Activated CD8-positive, alpha-beta T cell treated with anti-CD3 and anti-CD28 coated beads, Interleukin-2, amount 10 ng/mL, durations not matched to agents 7 days and 5 days (primary cell): ENCODE measurements at regions not wholly inside any gene's neighbourhood (a gene's known extent, or its start where the extent isn't known, plus 50 kb on each side); places are given as distances from the start of the nearest gene placed in this dataset.

Experiments
- ATAC-seq: fragments of 150-1000 bp; cut with Tn5 transposase; one replicate; pipeline ENCODE4 v1.10.0; 2021; ENCODE audit warnings: moderate library complexity
- CTCF ChIA-PET: fragments of 350-600 bp; sonication (Branson Sonifier 250); formaldehyde crosslinking; loops from one replicate; lab custom pipeline; 2021; ENCODE audit warnings: antibody characterized with exemption; lab: Charles Lee
- POLR2A ChIA-PET: fragments of 350-600 bp; sonication (Branson Sonifier 250); formaldehyde crosslinking; loops from one replicate; lab custom pipeline; 2021; ENCODE audit warnings: antibody characterized with exemption; lab: Charles Lee
- DNase-seq: peaks from one replicate; pipeline ENCODE4 v3.0.0-alpha.2; 2020
- H3K27ac Mint-ChIP-seq: one replicate; pipeline ENCODE4 v1.8.0; 2021; ENCODE audit warnings: mild to moderate bottlenecking, mixed read lengths
- H3K27me3 Mint-ChIP-seq: one replicate; pipeline ENCODE4 v1.8.0; 2021; ENCODE audit warnings: low read depth, mixed read lengths
- H3K36me3 Mint-ChIP-seq: one replicate; pipeline ENCODE4 v1.8.0; 2021; ENCODE audit warnings: low read depth, mixed read lengths
- H3K4me1 Mint-ChIP-seq: one replicate; pipeline ENCODE4 v1.8.0; 2021; ENCODE audit warnings: low read depth, mixed read lengths
- H3K4me3 Mint-ChIP-seq: one replicate; pipeline ENCODE4 v1.8.0; 2021; ENCODE audit warnings: mild to moderate bottlenecking, mixed read lengths
- H3K9me3 Mint-ChIP-seq: one replicate; pipeline ENCODE4 v1.8.0; 2022; ENCODE audit warnings: mixed read lengths; ENCODE audit not compliant: insufficient read depth

- ATAC-seq (no peak), DNase-seq (no peak)
- no peaks in the 10 kb centered on the region for H3K27me3 Mint-ChIP-seq
Observed at GRCh38 chr7:81887098-81888090, 117.5 kb upstream of the HGF start.

GRCh38 chr7:81886211-81886764 is 116.4 kb upstream of the HGF start:
- Mint-ChIP-seq H3K36me3 (no peaks in the 10 kb centered on the region), H3K9me3 (peaks cover 4% of the 10 kb centered on the region), H3K27me3 (no peaks in the 10 kb centered on the region), H3K27ac (no peak overlapping the region), H3K4me3 (no peak overlapping the region), H3K4me1 (no peaks in the 10 kb centered on the region)
- CTCF ChIA-PET, result no interaction called here
- ATAC-seq, result no peak
- no peak for DNase-seq
- POLR2A ChIA-PET, result no interaction called here

More at GRCh38 chr7:81887098-81888090, 117.5 kb upstream of the HGF start:
- no peaks in the 10 kb centered on the region for H3K4me1 Mint-ChIP-seq
- ChIA-PET CTCF (no interaction called here), POLR2A (no interaction called here)
- no peak overlapping the region for H3K27ac Mint-ChIP-seq
- H3K9me3 Mint-ChIP-seq, result no peaks in the 10 kb centered on the region
- no peaks in the 10 kb centered on the region for H3K36me3 Mint-ChIP-seq
- H3K4me3 Mint-ChIP-seq, result no peak overlapping the region

DNA sequence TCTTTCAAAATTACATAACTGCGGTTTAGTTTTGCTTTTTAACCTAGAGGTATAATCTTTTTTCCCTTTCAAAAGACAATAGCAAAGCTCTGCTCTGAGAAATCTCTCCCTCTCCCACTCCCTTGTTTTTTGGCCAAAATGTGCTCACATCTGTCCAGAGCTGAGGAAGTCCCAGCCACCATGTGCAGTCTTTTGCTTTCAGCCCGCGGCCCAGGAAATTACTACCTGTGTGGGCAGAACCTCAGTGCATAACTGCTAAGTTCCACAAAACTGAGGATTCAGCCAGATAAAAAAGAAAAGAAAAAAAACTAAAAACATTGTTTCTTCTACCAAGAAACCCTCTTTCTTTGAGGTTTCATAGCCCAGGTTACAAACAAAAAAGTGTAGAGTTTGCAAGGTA is 115.0 kb upstream of the HGF start:
- DNase-seq (no peak), ATAC-seq (no peak)
- Mint-ChIP-seq H3K36me3 (no peaks in the 10 kb centered on the region), H3K4me1 (no peaks in the 10 kb centered on the region), H3K27me3 (no peaks in the 10 kb centered on the region), H3K27ac (no peak overlapping the region), H3K4me3 (no peak overlapping the region), H3K9me3 (peaks cover 4% of the 10 kb centered on the region)
- POLR2A ChIA-PET, result no interaction called here
- CTCF ChIA-PET, result no interaction called here

GRCh38 chr7:81883801-81884393 is 114.0 kb upstream of the HGF start:
- Mint-ChIP-seq H3K9me3 (peaks cover 4% of the 10 kb centered on the region), H3K36me3 (no peaks in the 10 kb centered on the region), H3K27ac (no peak overlapping the region), H3K4me3 (no peak overlapping the region), H3K4me1 (no peaks in the 10 kb centered on the region), H3K27me3 (no peaks in the 10 kb centered on the region)
- ATAC-seq, result no peak
- POLR2A ChIA-PET, result no interaction called here
- DNase-seq, result no peak
- CTCF ChIA-PET, result no interaction called here

- Mint-ChIP-seq H3K9me3 (peaks cover 4% of the 10 kb centered on the region), H3K27ac (no peak overlapping the region), H3K4me1 (no peaks in the 10 kb centered on the region), H3K36me3 (no peaks in the 10 kb centered on the region), H3K27me3 (no peaks in the 10 kb centered on the region), H3K4me3 (no peak overlapping the region)
- ChIA-PET CTCF (no interaction called here), POLR2A (no interaction called here)
- DNase-seq, result no peak
- no peak for ATAC-seq
Observed at GRCh38 chr7:81882086-81882485, 112.2 kb upstream of the HGF start.

GRCh38 chr7:81877890-81878289 is 108.0 kb upstream of the HGF start:
- Mint-ChIP-seq H3K9me3 (peaks cover 4% of the 10 kb centered on the region), H3K4me1 (no peaks in the 10 kb centered on the region)
- CTCF ChIA-PET, result no interaction called here

DNA sequence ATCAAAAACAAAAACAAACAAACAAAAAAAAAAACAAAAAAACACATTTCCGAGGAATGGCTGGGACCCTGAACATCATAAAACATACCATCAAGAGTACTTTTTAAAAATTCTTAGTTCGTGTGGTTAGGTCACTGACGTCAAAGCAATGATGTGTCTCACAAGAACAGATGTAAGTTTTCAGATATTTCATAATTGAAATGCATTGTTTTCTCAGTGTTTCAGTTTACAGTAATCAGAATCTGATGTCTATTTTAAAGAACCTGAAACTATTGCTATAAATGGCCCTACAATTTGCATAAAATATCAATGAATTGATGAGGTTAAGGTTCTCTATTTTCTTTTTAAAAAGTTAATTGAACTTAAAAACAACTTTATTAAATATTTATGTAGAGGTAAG is 103.7 kb upstream of the HGF start:
- ATAC-seq (no peak), DNase-seq (no peak)
- Mint-ChIP-seq H3K4me3 (no peak overlapping the region), H3K27ac (no peak overlapping the region), H3K36me3 (no peaks in the 10 kb centered on the region), H3K9me3 (no peaks in the 10 kb centered on the region), H3K4me1 (no peaks in the 10 kb centered on the region), H3K27me3 (no peaks in the 10 kb centered on the region)
- ChIA-PET CTCF (no interaction called here), POLR2A (no interaction called here)

More at GRCh38 chr7:81877890-81878289, 108.0 kb upstream of the HGF start:
- H3K36me3 Mint-ChIP-seq, result no peaks in the 10 kb centered on the region
- DNase-seq (no peak), ATAC-seq (no peak)
- POLR2A ChIA-PET, result no interaction called here
- no peak overlapping the region for H3K4me3 Mint-ChIP-seq
- H3K27ac Mint-ChIP-seq, result no peak overlapping the region
- no peaks in the 10 kb centered on the region for H3K27me3 Mint-ChIP-seq

DNA sequence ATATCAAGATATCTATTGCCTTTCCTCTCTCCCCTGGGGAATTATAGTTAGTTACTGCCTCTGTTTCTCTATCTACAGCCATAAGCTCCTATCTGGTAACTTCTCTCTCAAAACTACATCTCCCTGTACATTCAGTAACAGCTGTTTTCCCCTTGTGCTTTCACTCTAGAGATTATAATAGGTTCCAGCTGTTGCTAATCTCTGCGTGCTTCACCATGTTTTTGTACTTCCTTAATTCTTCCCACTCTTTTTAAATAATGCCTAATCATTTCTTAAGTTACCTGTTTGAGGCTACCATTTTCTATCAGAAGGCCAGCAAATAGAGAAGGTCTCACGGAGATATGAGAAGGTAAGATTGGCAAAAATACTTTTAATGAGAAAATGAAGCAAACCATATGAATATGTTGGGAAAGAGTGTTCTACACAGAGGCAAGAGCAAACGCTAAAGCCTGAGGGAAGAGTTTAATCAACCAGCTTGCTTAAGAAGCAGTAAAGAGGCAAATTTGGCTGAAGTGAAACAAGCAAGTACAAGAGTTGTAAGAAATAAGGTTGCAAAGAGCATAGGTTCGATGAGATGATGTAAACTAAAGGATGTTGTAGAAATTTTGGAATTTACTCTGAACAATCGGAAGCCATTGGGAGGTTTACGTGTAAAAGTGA is 101.9 kb upstream of the HGF start:
- no peak for ATAC-seq
- Mint-ChIP-seq H3K27ac (no peak overlapping the region), H3K36me3 (no peaks in the 10 kb centered on the region), H3K9me3 (no peaks in the 10 kb centered on the region), H3K4me1 (no peaks in the 10 kb centered on the region), H3K4me3 (no peak overlapping the region), H3K27me3 (no peaks in the 10 kb centered on the region)
- no peak for DNase-seq
- CTCF ChIA-PET, result no interaction called here
- POLR2A ChIA-PET, result no interaction called here

- H3K36me3 Mint-ChIP-seq, result no peaks in the 10 kb centered on the region
Observed at GRCh38 chr7:81870608-81871007, 100.8 kb upstream of the HGF start.

DNA sequence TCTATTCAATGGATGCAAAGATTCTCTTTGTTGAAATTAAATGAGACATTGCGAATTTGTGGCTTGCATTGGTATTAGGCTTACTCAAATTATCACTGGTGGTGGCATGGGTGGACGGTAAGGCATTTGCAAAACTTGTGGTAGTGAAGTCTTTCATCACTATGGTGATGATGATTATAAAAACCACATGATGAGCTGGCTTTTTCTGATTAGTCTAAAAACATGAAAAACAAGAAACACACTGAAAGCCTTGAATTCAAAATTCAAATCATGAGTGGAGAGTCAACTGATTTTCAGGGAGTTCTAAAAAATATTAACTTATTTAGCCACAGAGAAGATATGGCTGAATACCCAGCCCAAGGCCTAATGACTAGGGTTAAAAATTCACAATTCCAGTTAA is 99.8 kb upstream of the HGF start:
- Mint-ChIP-seq H3K4me1 (no peaks in the 10 kb centered on the region), H3K27ac (no peak overlapping the region), H3K4me3 (no peak overlapping the region), H3K27me3 (no peaks in the 10 kb centered on the region), H3K36me3 (no peaks in the 10 kb centered on the region), H3K9me3 (peaks cover 5% of the 10 kb centered on the region)
- ChIA-PET CTCF (no interaction called here), POLR2A (no interaction called here)
- DNase-seq (no peak), ATAC-seq (no peak)

More at GRCh38 chr7:81870608-81871007, 100.8 kb upstream of the HGF start:
- DNase-seq (no peak), ATAC-seq (no peak)
- no peak overlapping the region for H3K4me3 Mint-ChIP-seq
- H3K27ac Mint-ChIP-seq, result no peak overlapping the region
- H3K4me1 Mint-ChIP-seq, result no peaks in the 10 kb centered on the region
- no peaks in the 10 kb centered on the region for H3K27me3 Mint-ChIP-seq
- ChIA-PET CTCF (no interaction called here), POLR2A (no interaction called here)
- peaks cover 5% of the 10 kb centered on the region for H3K9me3 Mint-ChIP-seq

- ATAC-seq, result no peak
- CTCF ChIA-PET, result no interaction called here
Observed at GRCh38 chr7:81865754-81866153, 95.9 kb upstream of the HGF start.

DNA sequence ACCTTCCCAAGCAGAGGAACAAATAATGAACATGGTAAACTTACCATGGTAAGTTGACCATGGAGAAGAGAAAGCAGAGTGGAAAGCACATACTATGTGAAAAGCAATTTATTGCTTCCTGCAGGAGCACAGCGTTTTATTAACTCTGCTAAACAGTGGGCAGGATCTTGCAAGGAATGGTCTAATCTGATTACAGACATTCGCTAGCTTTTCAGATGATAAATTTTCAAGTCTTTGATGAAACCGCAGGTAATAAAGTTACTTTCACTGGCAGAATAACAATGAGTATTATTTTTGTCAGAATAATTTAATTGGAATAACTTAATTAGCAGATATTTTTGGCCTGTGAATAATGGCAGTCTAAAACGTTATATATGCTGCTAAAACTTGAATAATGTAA is 89.6 kb upstream of the HGF start:
- DNase-seq (no peak), ATAC-seq (no peak)
- H3K4me1 Mint-ChIP-seq, result no peaks in the 10 kb centered on the region
- H3K9me3 Mint-ChIP-seq, result peaks cover 3% of the 10 kb centered on the region
- ChIA-PET POLR2A (no interaction called here), CTCF (no interaction called here)
- no peak overlapping the region for H3K4me3 Mint-ChIP-seq
- H3K27ac Mint-ChIP-seq, result no peak overlapping the region
- no peaks in the 10 kb centered on the region for H3K27me3 Mint-ChIP-seq
- no peaks in the 10 kb centered on the region for H3K36me3 Mint-ChIP-seq

More at GRCh38 chr7:81865754-81866153, 95.9 kb upstream of the HGF start:
- POLR2A ChIA-PET, result no interaction called here
- Mint-ChIP-seq H3K27me3 (no peaks in the 10 kb centered on the region), H3K27ac (no peak overlapping the region), H3K4me3 (no peak overlapping the region), H3K36me3 (no peaks in the 10 kb centered on the region), H3K9me3 (peaks cover 5% of the 10 kb centered on the region), H3K4me1 (no peaks in the 10 kb centered on the region)
- DNase-seq, result no peak
